Middle frontal gyrus (tissue), 1 donor: ENCODE measurements at regions not wholly inside any gene's neighbourhood (a gene's known extent, or its start where the extent isn't known, plus 50 kb on each side); places are given as distances from the start of the nearest gene placed in this dataset.
"Not testable (repeated sequence)": the region's sequence is repeated elsewhere in the genome, so short reads cannot be mapped to it uniquely, and the experiment has no call there.

Experiments used
- DNase-seq: peaks from one replicate; pipeline ENCODE4 v3.0.0-alpha.2; 2015; ENCODE audit warnings: low spot score; ENCODE audit errors: extremely low spot score

GRCh38 chr2:146450131-146450530 lies 1394.7 kb upstream of the ACVR2A start:
- no peak for DNase-seq

- DNase-seq: no peak
Measured at GRCh38 chr2:146444987-146445386, 1399.8 kb upstream of the ACVR2A start.

GRCh38 chr2:146444085-146444484 lies 1400.7 kb upstream of the ACVR2A start:
- DNase-seq: no peak

- DNase-seq: no peak
Measured at GRCh38 chr2:146438246-146438645, 1406.6 kb upstream of the ACVR2A start.

- no peak for DNase-seq
Measured at GRCh38 chr2:146437712-146438111, 1407.1 kb upstream of the ACVR2A start.

GRCh38 chr2:146433116-146433875 lies 1411.5 kb upstream of the ACVR2A start:
- no peak for DNase-seq

GRCh38 chr2:146429366-146429765 lies 1415.5 kb upstream of the ACVR2A start:
- no peak for DNase-seq

- DNase-seq: no peak
Measured at GRCh38 chr2:146417942-146418341, 1426.9 kb upstream of the ACVR2A start.

GRCh38 chr2:146415291-146415690 lies 1429.5 kb upstream of the ACVR2A start:
- no peak for DNase-seq

GRCh38 chr2:146414456-146414855 lies 1430.4 kb upstream of the ACVR2A start:
- DNase-seq: no peak

GRCh38 chr2:146413086-146413610 lies 1431.7 kb upstream of the ACVR2A start:
- no peak for DNase-seq

- no peak for DNase-seq
Measured at GRCh38 chr2:146412625-146413024, 1432.2 kb upstream of the ACVR2A start.

GRCh38 chr2:146405402-146406309 lies 1439.2 kb upstream of the ACVR2A start:
- not testable (repeated sequence) for DNase-seq

- DNase-seq: not testable (repeated sequence)
Measured at GRCh38 chr2:146403546-146404160, 1441.2 kb upstream of the ACVR2A start.

- DNase-seq: no peak
Measured at GRCh38 chr2:146392631-146393030, 1452.2 kb upstream of the ACVR2A start.

- DNase-seq: no peak
Measured at GRCh38 chr2:146392186-146392585, 1452.6 kb upstream of the ACVR2A start.

- no peak for DNase-seq
Measured at GRCh38 chr2:146388757-146389156, 1456.1 kb upstream of the ACVR2A start.

GRCh38 chr2:146386096-146386495 lies 1458.7 kb upstream of the ACVR2A start:
- DNase-seq: no peak

- DNase-seq: no peak
Measured at GRCh38 chr2:146385031-146385430, 1459.8 kb upstream of the ACVR2A start.

GRCh38 chr2:146376511-146377064 lies 1468.2 kb upstream of the ACVR2A start:
- DNase-seq: no peak

GRCh38 chr2:146374505-146374904 lies 1470.3 kb upstream of the ACVR2A start:
- DNase-seq: no peak
